Lung (tissue), 11 donors: ENCODE measurements at regions not wholly inside any gene's neighbourhood (a gene's known extent, or its start where the extent isn't known, plus 50 kb on each side); places are given as distances from the start of the nearest gene placed in this dataset.

Source experiments
- ATAC-seq: fragments of 200-7000 bp; cut with Tn5 transposase; one replicate; pipeline ENCODE4 v1.9.1; 2020; ENCODE audit warnings: moderate number of reproducible peaks; ENCODE audit not compliant: insufficient read depth, low FRiP score
- DNase-seq, 3 donors: peaks; one replicate each; pipeline ENCODE4 v3.0.0-alpha.2; 2013 to 2017
- H3K27ac ChIP-seq, 2 donors: one replicate each; pipeline ENCODE4 v1.5.1; 2013; ENCODE audit warnings: mild to moderate bottlenecking in 2 of 2, moderate library complexity in 2 of 2, control low read depth in 1 of 2, inconsistent platforms in 1 of 2, low read depth in 1 of 2, low read length in 1 of 2
- H3K27me3 ChIP-seq, 3 donors: one replicate each; pipeline ENCODE4 v1.5.1; 2013; ENCODE audit warnings: low read length in 2 of 3; ENCODE audit not compliant: control insufficient read depth in 3 of 3, insufficient read depth in 3 of 3
- H3K36me3 ChIP-seq, 4 donors: one replicate each; pipeline ENCODE4 v1.5.1; 2013; ENCODE audit warnings: low read length in 4 of 4, mild to moderate bottlenecking in 1 of 4, moderate library complexity in 1 of 4; ENCODE audit not compliant: control insufficient read depth in 4 of 4, insufficient read depth in 4 of 4
- H3K4me1 ChIP-seq, 5 donors: one replicate each; pipeline ENCODE4 v1.5.1; 2013; ENCODE audit warnings: low read length in 5 of 5, mild to moderate bottlenecking in 2 of 5, moderate library complexity in 1 of 5; ENCODE audit not compliant: control insufficient read depth in 5 of 5, insufficient read depth in 5 of 5
- H3K4me3 ChIP-seq: one replicate; pipeline ENCODE4 v1.5.1; 2013; ENCODE audit warnings: mild to moderate bottlenecking, control low read depth, moderate library complexity
- H3K9ac ChIP-seq, 2 donors: one replicate each; pipeline ENCODE4 v1.5.1; 2013; ENCODE audit warnings: low read length in 2 of 2, control low read depth in 1 of 2; ENCODE audit not compliant: insufficient read depth in 1 of 2
- H3K9me3 ChIP-seq, 4 donors: one replicate each; pipeline ENCODE4 v1.5.1; 2013; ENCODE audit warnings: low read length in 3 of 4, mild to moderate bottlenecking in 1 of 4, moderate library complexity in 1 of 4; ENCODE audit not compliant: control insufficient read depth in 4 of 4, insufficient read depth in 3 of 4
- WGBS, 2 donors: extraction: QIAGEN DNeasy Blood & Tissue Kit; methylation state at CpG; one replicate each; pipeline ENCODE4 v1.1.7; 2013; 5-methylcytosine and 5-hydroxymethylcytosine counted together
- TF ChIP-seq, protein P1 (sequence below): IDR thresholded peaks from 2 replicates; pipeline ENCODE4 v1.5.1; 2012; ENCODE audit warnings: mild to moderate bottlenecking; ENCODE audit errors: control extremely low read depth, extremely low read depth
- donor health status: control.
- donor health status: control.
- donor health status: Bipolar disorder and iron deficiency.
- donor health status: healthy.
- donor health status: DM: yes; HTN: yes; CAD: no.

DNA sequence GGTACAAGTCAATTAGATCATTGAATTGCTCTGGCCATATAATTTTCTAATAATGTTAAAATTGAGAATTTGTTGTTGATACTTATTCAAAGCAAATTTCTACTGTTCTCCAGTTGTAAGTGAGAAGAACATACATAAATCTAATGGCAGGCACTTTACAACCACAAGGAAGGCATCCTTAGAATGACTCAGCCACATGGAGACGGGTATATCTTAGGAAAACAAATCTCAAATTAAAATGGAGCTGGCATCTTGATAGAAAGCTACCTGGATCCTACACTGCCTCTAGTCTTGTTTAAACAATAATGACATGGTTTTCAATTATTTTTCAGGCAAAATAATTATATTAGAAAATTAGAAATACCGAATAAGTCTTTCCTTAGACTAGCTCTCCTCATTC lies 1183.7 kb upstream of the SORCS1 start:
- H3K9ac ChIP-seq: no peak overlapping the region
- no peaks in the 10 kb centered on the region for H3K4me1 ChIP-seq
- DNase-seq (no peak), ATAC-seq (no peak)
- no peak overlapping the region for H3K27ac ChIP-seq
- no peaks in the 10 kb centered on the region for H3K9me3 ChIP-seq
- H3K27me3 ChIP-seq: no peaks in the 10 kb centered on the region
- no peaks in the 10 kb centered on the region for H3K36me3 ChIP-seq
- TF ChIP-seq, protein P1, sequence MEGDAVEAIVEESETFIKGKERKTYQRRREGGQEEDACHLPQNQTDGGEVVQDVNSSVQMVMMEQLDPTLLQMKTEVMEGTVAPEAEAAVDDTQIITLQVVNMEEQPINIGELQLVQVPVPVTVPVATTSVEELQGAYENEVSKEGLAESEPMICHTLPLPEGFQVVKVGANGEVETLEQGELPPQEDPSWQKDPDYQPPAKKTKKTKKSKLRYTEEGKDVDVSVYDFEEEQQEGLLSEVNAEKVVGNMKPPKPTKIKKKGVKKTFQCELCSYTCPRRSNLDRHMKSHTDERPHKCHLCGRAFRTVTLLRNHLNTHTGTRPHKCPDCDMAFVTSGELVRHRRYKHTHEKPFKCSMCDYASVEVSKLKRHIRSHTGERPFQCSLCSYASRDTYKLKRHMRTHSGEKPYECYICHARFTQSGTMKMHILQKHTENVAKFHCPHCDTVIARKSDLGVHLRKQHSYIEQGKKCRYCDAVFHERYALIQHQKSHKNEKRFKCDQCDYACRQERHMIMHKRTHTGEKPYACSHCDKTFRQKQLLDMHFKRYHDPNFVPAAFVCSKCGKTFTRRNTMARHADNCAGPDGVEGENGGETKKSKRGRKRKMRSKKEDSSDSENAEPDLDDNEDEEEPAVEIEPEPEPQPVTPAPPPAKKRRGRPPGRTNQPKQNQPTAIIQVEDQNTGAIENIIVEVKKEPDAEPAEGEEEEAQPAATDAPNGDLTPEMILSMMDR: no peak
- 82 to 83% methylated on average over 2 of the region's 2 CpGs for WGBS, 2 donors
- H3K4me3 ChIP-seq: no peak overlapping the region

DNA sequence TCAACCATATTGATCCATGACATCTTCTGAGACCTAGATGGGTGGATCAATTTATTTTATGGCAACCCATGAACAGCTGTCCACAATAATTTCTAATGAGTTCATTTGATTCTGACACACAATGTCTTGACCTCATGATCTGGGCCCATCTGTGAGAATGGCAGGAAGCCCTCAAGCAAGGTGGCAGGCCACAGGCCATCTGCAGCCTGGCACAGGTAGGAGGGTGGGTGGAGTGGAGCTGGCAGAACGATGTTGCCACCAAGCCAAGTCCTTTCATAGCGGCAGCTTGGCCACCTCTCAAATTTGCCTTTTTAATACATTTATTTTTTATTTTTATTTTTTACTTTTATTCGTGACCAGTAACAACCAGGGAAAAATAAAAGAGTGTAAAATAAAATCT lies 1181.6 kb upstream of the SORCS1 start:
- H3K36me3 ChIP-seq: no peaks in the 10 kb centered on the region
- H3K27me3 ChIP-seq: no peaks in the 10 kb centered on the region
- H3K9me3 ChIP-seq: peaks cover 0 to 5% (median 2%) of the 10 kb centered on the region in 4 donors
- TF ChIP-seq, protein P1: no peak
- no peak for DNase-seq
- H3K27ac ChIP-seq: no peak overlapping the region
- H3K4me3 ChIP-seq: no peak overlapping the region
- H3K9ac ChIP-seq: no peak overlapping the region
- H3K4me1 ChIP-seq: no peaks in the 10 kb centered on the region
- 85 to 93% methylated on average over 3 of the region's 3 CpGs for WGBS, 2 donors
- ATAC-seq: no peak

DNA sequence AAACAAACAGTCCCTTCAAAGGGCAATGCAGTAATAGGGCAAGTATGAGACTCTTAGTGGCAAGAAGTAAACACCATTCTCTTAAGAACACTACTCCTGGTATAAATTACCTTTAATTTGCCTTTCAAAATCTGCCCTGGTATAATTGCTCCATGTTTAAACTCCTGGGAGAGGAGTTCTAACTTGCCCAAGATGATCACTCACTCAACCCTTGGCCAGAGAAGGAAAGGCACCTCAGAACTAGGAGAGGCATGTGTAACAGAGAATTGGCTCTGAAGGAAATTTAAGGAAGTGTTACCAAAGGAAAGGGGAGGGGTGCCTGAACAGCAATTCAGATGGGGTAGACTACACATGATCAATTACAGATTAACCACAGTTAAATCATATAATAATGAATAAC lies 1173.6 kb upstream of the SORCS1 start:
- H3K9me3 ChIP-seq: peaks cover 0 to 5% (median 2%) of the 10 kb centered on the region in 4 donors
- H3K4me1 ChIP-seq: no peaks in the 10 kb centered on the region
- H3K36me3 ChIP-seq: no peaks in the 10 kb centered on the region
- DNase-seq (no peak), ATAC-seq (no peak)
- H3K9ac ChIP-seq: no peak overlapping the region
- TF ChIP-seq, protein P1: no peak
- no peaks in the 10 kb centered on the region for H3K27me3 ChIP-seq
- H3K27ac ChIP-seq: no peak overlapping the region
- H3K4me3 ChIP-seq: no peak overlapping the region

DNA sequence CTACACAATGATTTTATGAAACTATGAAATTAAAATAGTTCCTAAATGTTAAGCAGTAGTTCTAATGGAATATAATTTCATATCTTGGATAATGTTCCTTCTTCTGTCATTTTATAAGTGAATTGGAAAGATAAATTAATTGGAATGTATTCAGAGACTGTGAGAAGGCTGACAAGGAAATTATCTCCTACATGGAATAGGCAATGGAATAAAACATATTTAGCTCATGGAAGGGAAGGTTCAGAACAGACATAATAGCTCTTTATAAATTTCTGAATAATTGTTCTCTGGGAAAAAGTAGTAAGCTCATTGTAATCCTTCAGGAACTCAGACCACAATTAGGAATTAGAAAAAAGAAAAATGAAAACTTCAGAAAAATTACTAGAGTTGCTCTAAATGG lies 1172.3 kb upstream of the SORCS1 start:
- H3K27me3 ChIP-seq: no peaks in the 10 kb centered on the region
- no peak for ATAC-seq
- no peaks in the 10 kb centered on the region for H3K4me1 ChIP-seq
- DNase-seq: no peak
- TF ChIP-seq, protein P1: no peak
- H3K27ac ChIP-seq: no peak overlapping the region
- peaks cover 0 to 5% (median 2%) of the 10 kb centered on the region in 4 donors for H3K9me3 ChIP-seq
- H3K9ac ChIP-seq: no peak overlapping the region
- no peak overlapping the region for H3K4me3 ChIP-seq
- no peaks in the 10 kb centered on the region for H3K36me3 ChIP-seq
